Immature natural killer cell (primary cell): ENCODE measurements at regions not wholly inside any gene's neighbourhood (a gene's known extent, or its start where the extent isn't known, plus 50 kb on each side); places are given as distances from the start of the nearest gene placed in this dataset.
"Not testable (repeated sequence)": the region's sequence is repeated elsewhere in the genome, so short reads cannot be mapped to it uniquely, and the experiment has no call there.

Experiments used
- DNase-seq, 3 donors: peaks; one replicate each; pipeline ENCODE4 v3.0.0; 2022; ENCODE audit warnings: mixed read lengths in 1 of 3
- H3K27ac Mint-ChIP-seq, 6 donors: one replicate each; pipeline ENCODE4 v1.8.0; 2020; ENCODE audit warnings: mixed read lengths in 6 of 6, mild to moderate bottlenecking in 5 of 6, inconsistent platforms in 4 of 6, moderate library complexity in 3 of 6
- H3K27me3 Mint-ChIP-seq, 3 donors: one replicate each; pipeline ENCODE4 v1.8.0; 2020 to 2021; ENCODE audit warnings: low read depth in 3 of 3, mild to moderate bottlenecking in 3 of 3, mixed read lengths in 3 of 3, moderate library complexity in 3 of 3, inconsistent platforms in 1 of 3
- H3K36me3 Mint-ChIP-seq, 3 donors: one replicate each; pipeline ENCODE4 v1.8.0; 2020; ENCODE audit warnings: mixed read lengths in 3 of 3, inconsistent platforms in 2 of 3, mild to moderate bottlenecking in 2 of 3
- H3K4me1 Mint-ChIP-seq, 2 donors: one replicate each; pipeline ENCODE4 v1.8.0; 2020; ENCODE audit warnings: inconsistent platforms in 2 of 2, mild to moderate bottlenecking in 2 of 2, mixed read lengths in 2 of 2, moderate library complexity in 1 of 2
- H3K4me3 Mint-ChIP-seq, 5 donors: one replicate each; pipeline ENCODE4 v1.8.0; 2020; ENCODE audit warnings: mild to moderate bottlenecking in 5 of 5, mixed read lengths in 5 of 5, inconsistent platforms in 3 of 5, moderate library complexity in 3 of 5
- H3K9me3 Mint-ChIP-seq, 6 donors: one replicate each; pipeline ENCODE4 v1.8.0; 2020; ENCODE audit warnings: mild to moderate bottlenecking in 6 of 6, mixed read lengths in 6 of 6, inconsistent platforms in 4 of 6, moderate library complexity in 3 of 6

- H3K9me3 Mint-ChIP-seq = peaks cover 0 to 16% (median 5%) of the 10 kb centered on the region in 6 donors
- not testable (repeated sequence) for H3K27me3 Mint-ChIP-seq, H3K4me1 Mint-ChIP-seq, H3K4me3 Mint-ChIP-seq, H3K36me3 Mint-ChIP-seq, H3K27ac Mint-ChIP-seq, DNase-seq
Observed at GRCh38 chr1:83398125-83398524, 600.8 kb downstream of the TTLL7 start.

- H3K9me3 Mint-ChIP-seq = peaks cover 0 to 13% (median 4%) of the 10 kb centered on the region in 6 donors
- not testable (repeated sequence) for H3K36me3 Mint-ChIP-seq, H3K4me3 Mint-ChIP-seq, H3K27me3 Mint-ChIP-seq, DNase-seq, H3K27ac Mint-ChIP-seq, H3K4me1 Mint-ChIP-seq
Observed at GRCh38 chr1:83395130-83395529, 603.8 kb downstream of the TTLL7 start.

GRCh38 chr1:83386946-83387345 lies 612.0 kb downstream of the TTLL7 start:
- DNase-seq, H3K36me3 Mint-ChIP-seq, H3K4me3 Mint-ChIP-seq, H3K4me1 Mint-ChIP-seq, H3K27me3 Mint-ChIP-seq, H3K27ac Mint-ChIP-seq: not testable (repeated sequence)
- peaks cover 6 to 30% (median 11%) of the 10 kb centered on the region in 6 donors for H3K9me3 Mint-ChIP-seq

GRCh38 chr1:83383107-83383506 lies 615.8 kb downstream of the TTLL7 start:
- H3K27me3 Mint-ChIP-seq = not testable (repeated sequence)

GRCh38 chr1:83373018-83373417 lies 625.9 kb downstream of the TTLL7 start:
- not testable (repeated sequence) for H3K27me3 Mint-ChIP-seq, H3K4me1 Mint-ChIP-seq, H3K4me3 Mint-ChIP-seq

More at GRCh38 chr1:83383107-83383506, 615.8 kb downstream of the TTLL7 start:
- DNase-seq, H3K27ac Mint-ChIP-seq, H3K4me3 Mint-ChIP-seq, H3K4me1 Mint-ChIP-seq, H3K36me3 Mint-ChIP-seq: not testable (repeated sequence)
- peaks cover 10 to 25% (median 14%) of the 10 kb centered on the region in 6 donors for H3K9me3 Mint-ChIP-seq

GRCh38 chr1:83369853-83370252 lies 629.1 kb downstream of the TTLL7 start:
- H3K27ac Mint-ChIP-seq, H3K4me1 Mint-ChIP-seq, H3K36me3 Mint-ChIP-seq, H3K4me3 Mint-ChIP-seq, DNase-seq, H3K27me3 Mint-ChIP-seq: not testable (repeated sequence)
- H3K9me3 Mint-ChIP-seq = peaks cover 6 to 19% (median 11%) of the 10 kb centered on the region in 6 donors

More at GRCh38 chr1:83373018-83373417, 625.9 kb downstream of the TTLL7 start:
- DNase-seq, H3K27ac Mint-ChIP-seq, H3K36me3 Mint-ChIP-seq: not testable (repeated sequence)
- peaks cover 6 to 19% (median 11%) of the 10 kb centered on the region in 6 donors for H3K9me3 Mint-ChIP-seq

- peaks cover 0 to 11% (median 8%) of the 10 kb centered on the region in 6 donors for H3K9me3 Mint-ChIP-seq
- H3K4me1 Mint-ChIP-seq, H3K4me3 Mint-ChIP-seq, H3K27ac Mint-ChIP-seq, H3K36me3 Mint-ChIP-seq, H3K27me3 Mint-ChIP-seq, DNase-seq: not testable (repeated sequence)
Observed at GRCh38 chr1:83365320-83365719, 633.6 kb downstream of the TTLL7 start.

GRCh38 chr1:83345375-83345774 lies 653.6 kb downstream of the TTLL7 start:
- not testable (repeated sequence) for H3K36me3 Mint-ChIP-seq, H3K4me1 Mint-ChIP-seq, H3K27ac Mint-ChIP-seq, DNase-seq, H3K27me3 Mint-ChIP-seq, H3K4me3 Mint-ChIP-seq
- peaks cover 0 to 18% (median 6%) of the 10 kb centered on the region in 6 donors for H3K9me3 Mint-ChIP-seq

- not testable (repeated sequence) for H3K4me1 Mint-ChIP-seq, H3K27me3 Mint-ChIP-seq, DNase-seq, H3K27ac Mint-ChIP-seq, H3K4me3 Mint-ChIP-seq, H3K36me3 Mint-ChIP-seq, H3K9me3 Mint-ChIP-seq
Observed at GRCh38 chr1:83343767-83344166, 655.2 kb downstream of the TTLL7 start.

GRCh38 chr1:83342995-83343394 lies 655.9 kb downstream of the TTLL7 start:
- DNase-seq, H3K36me3 Mint-ChIP-seq, H3K4me1 Mint-ChIP-seq, H3K27me3 Mint-ChIP-seq, H3K4me3 Mint-ChIP-seq, H3K9me3 Mint-ChIP-seq, H3K27ac Mint-ChIP-seq: not testable (repeated sequence)

- H3K27me3 Mint-ChIP-seq, H3K27ac Mint-ChIP-seq, DNase-seq, H3K4me3 Mint-ChIP-seq, H3K4me1 Mint-ChIP-seq, H3K36me3 Mint-ChIP-seq: not testable (repeated sequence)
- H3K9me3 Mint-ChIP-seq = peaks cover 3 to 24% (median 11%) of the 10 kb centered on the region in 6 donors
Observed at GRCh38 chr1:83332308-83332707, 666.6 kb downstream of the TTLL7 start.

GRCh38 chr1:83318366-83318765 lies 680.6 kb downstream of the TTLL7 start:
- no peaks in the 10 kb centered on the region for H3K4me1 Mint-ChIP-seq
- H3K4me3 Mint-ChIP-seq = no peak overlapping the region

GRCh38 chr1:83315446-83315845 lies 683.5 kb downstream of the TTLL7 start:
- H3K27ac Mint-ChIP-seq = not testable (repeated sequence)
- peaks cover 0 to 12% (median 2%) of the 10 kb centered on the region in 6 donors for H3K9me3 Mint-ChIP-seq

More at GRCh38 chr1:83318366-83318765, 680.6 kb downstream of the TTLL7 start:
- peaks cover 0 to 12% (median 5%) of the 10 kb centered on the region in 6 donors for H3K9me3 Mint-ChIP-seq
- no peaks in the 10 kb centered on the region for H3K36me3 Mint-ChIP-seq
- no peak for DNase-seq
- no peak overlapping the region for H3K27ac Mint-ChIP-seq
- H3K27me3 Mint-ChIP-seq = peaks cover 0 to 1% (median 0%) of the 10 kb centered on the region in 3 donors

GRCh38 chr1:83310161-83310560 lies 688.8 kb downstream of the TTLL7 start:
- H3K4me1 Mint-ChIP-seq, H3K27ac Mint-ChIP-seq, H3K36me3 Mint-ChIP-seq, H3K27me3 Mint-ChIP-seq, DNase-seq, H3K4me3 Mint-ChIP-seq: not testable (repeated sequence)
- H3K9me3 Mint-ChIP-seq = peaks cover 0 to 16% (median 8%) of the 10 kb centered on the region in 6 donors

More at GRCh38 chr1:83315446-83315845, 683.5 kb downstream of the TTLL7 start:
- not testable (repeated sequence) for H3K36me3 Mint-ChIP-seq, H3K4me3 Mint-ChIP-seq, H3K4me1 Mint-ChIP-seq, DNase-seq, H3K27me3 Mint-ChIP-seq

- not testable (repeated sequence) for H3K27me3 Mint-ChIP-seq, H3K36me3 Mint-ChIP-seq, H3K4me3 Mint-ChIP-seq, H3K4me1 Mint-ChIP-seq, H3K27ac Mint-ChIP-seq, DNase-seq
- peaks cover 0 to 16% (median 7%) of the 10 kb centered on the region in 6 donors for H3K9me3 Mint-ChIP-seq
Observed at GRCh38 chr1:83309035-83309434, 689.9 kb downstream of the TTLL7 start.
